ENCODE measurements at regions not wholly inside any gene's neighbourhood (a gene's known extent, or its start where the extent isn't known, plus 50 kb on each side); places are given as distances from the start of the nearest gene placed in this dataset.
"Not testable (repeated sequence)": the region's sequence is repeated elsewhere in the genome, so short reads cannot be mapped to it uniquely, and the experiment has no call there.

DNA sequence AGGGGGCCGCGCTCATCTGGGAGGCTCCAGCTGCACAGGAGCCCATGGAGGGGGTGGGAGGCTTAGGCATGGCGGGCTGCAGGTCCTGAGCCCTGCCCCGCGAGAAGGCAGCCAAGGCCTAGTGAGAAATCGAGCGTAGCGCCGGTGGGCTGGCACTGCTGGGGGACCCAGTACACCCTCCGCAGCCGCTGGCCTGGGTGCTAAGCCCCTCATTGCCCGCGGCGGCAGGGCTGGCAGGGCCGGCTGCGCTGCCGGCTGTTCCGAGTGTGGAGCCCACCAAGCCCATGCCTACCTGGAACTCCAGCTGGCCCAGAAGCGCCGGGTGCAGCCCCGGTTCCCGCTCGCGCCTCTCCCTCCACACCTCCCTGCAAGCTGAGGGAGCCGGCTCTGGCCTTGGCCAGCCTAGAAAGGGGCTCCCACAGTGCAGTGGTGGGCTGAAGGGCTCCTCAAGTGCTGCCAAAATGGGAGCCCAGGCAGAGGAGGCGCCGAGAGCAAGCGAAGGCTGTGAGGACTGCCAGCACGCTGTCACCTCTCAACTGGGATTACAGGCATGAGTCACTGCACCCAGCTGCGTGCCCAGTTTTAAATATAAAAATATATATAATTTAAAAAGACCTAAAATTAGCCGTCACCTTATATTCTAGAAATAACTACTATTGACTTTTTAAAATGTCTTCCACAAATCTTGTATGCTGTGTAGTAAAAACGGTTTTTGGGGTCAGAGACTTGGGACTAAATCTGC, 56.9 kb upstream of the GOT2 start:
- DNase-seq (ENCODE audit: low spot score) = not testable (repeated sequence)

DNA sequence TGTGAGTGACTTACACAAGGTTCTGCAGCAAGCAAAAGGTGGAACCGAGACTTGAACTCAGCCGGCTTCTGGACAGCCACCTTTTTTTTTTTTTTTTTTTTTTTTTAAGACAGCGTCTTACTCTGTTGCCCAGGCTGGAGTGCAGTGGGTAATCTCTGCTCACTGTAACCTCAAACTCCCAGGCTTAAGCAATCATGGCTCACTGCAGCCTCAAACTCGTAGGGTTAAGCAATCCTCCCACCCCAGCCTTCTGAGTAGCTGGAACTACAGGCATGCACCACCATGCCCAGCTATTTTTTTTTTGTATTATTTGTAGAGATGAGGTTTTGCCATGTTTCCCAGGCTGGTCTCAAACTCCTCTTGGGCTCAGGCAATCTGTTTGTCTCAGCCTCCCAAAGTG, 55.2 kb upstream of the GOT2 start:
- no peak for DNase-seq (ENCODE audit: low spot score)

All from mesenteric fat pad (tissue), 1 donor.